Ureter (tissue), 1 donor: ENCODE measurements at regions not wholly inside any gene's neighbourhood (a gene's known extent, or its start where the extent isn't known, plus 50 kb on each side); places are given as distances from the start of the nearest gene placed in this dataset.

Source experiments
- DNase-seq: peaks from one replicate; pipeline ENCODE4 v3.0.0-alpha.2; 2020; ENCODE audit warnings: low spot score
- donor health status: DM: yes; HTN: yes; CAD: no.

DNA sequence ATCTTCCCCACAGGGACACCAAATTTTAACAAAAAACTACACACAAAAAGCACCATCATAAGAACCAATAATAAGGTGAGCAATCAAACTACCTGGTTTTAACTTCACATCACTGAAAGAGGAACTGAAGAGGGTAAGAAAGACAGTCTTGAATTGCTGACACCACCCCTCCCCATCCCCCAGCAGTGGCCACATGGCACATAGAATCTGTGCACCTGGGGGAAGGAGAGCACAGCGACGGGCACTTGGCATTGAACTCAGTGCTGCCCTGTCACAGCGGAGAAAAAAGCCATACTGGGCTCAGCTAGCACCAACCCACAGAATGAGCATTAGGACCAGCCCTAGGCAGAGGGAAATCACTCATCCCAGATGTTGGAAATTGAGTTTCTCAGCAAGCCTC, 640.0 kb upstream of the ADGRL2 start:
- no peak for DNase-seq

DNA sequence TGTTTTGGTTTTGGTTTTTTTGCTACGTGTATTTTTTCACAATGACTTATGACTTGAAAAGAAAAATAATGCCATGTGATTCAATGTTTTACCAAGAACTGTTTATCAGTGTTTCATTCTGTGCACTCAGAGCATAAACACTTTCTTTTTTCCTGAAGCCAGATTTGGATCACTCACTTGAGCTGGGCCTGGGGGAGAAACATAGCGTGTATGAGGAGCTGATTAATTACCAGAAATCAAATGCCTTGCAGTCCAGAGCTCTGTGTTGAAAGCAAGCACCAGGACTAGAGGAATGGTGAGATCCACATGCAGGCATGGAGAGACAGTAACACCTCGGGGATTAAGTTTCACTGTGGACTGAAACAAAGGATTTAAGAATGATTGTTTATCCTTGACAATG, 642.1 kb upstream of the ADGRL2 start:
- DNase-seq, result no peak

DNA sequence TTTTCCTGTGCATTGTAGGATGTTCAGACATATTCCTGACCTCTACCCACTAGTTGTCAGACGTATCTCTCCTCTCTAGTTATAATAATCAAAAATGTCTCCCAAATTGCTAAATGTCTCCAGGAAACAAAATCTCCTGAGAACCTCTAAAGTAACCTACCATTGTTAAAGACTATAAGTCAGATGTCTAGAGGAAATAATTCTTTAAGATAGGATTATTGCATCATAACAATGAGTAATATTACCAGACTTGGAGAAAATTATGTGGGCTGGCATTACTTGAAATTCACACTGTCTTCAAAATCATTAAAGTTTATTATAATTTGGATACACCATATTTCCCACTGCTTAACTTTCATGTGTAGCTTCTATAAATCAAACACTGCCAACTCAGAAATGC, 643.0 kb upstream of the ADGRL2 start:
- no peak for DNase-seq

DNA sequence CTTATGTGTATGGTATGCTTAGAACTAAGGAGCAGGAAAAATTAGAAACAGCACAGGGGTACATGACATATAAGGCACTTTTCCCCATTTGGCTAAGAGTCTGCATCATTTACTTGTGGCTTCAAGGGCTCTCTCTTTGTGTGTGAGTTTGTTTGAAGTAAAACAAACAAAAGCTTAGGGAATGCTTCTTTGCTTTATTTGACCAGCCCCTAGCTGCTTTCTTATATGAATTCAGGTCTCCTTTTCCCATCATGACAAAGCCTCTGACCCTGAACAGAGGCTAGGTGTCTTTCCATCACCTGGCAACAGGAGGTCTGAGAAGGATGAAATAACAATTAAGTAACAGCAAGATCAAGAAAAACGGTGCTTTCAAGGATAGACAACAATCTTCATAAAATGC, 643.8 kb upstream of the ADGRL2 start:
- no peak for DNase-seq

DNA sequence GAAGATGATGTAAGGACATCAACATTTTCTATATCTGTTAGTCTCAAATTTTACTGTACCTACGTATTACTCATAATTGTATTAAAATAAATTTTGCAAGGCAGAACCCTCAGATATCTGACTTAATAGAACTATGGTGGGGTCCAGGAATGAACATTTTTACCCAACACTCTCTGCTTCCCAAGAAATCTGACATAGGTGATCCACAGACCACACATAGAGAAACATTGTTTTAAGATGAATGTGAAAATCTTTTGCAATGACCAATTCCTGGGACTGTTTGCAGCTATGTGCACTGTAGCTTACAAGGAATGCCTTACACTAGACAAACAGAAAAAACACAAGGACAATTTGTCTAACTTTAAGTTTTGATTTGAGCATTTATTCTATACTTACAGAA, 645.6 kb upstream of the ADGRL2 start:
- no peak for DNase-seq

DNA sequence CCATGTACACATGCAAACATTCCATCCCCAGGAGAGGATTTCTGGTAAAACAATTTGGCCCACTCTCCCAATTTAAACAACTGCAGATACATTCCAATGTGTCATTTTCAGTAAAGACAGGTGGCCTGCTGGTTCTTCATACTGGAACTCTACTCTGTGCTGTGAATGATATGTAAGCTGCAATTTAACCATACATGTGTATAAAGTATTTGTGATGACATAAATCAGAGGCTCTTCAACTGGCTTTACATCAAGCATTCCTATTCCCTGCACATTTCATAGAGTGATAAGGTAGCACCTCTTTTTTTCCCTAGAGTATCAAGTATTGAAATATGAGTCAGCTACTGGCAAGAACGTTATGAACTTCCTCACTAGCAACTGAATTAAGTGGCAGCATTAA, 649.5 kb upstream of the ADGRL2 start:
- no peak for DNase-seq

DNA sequence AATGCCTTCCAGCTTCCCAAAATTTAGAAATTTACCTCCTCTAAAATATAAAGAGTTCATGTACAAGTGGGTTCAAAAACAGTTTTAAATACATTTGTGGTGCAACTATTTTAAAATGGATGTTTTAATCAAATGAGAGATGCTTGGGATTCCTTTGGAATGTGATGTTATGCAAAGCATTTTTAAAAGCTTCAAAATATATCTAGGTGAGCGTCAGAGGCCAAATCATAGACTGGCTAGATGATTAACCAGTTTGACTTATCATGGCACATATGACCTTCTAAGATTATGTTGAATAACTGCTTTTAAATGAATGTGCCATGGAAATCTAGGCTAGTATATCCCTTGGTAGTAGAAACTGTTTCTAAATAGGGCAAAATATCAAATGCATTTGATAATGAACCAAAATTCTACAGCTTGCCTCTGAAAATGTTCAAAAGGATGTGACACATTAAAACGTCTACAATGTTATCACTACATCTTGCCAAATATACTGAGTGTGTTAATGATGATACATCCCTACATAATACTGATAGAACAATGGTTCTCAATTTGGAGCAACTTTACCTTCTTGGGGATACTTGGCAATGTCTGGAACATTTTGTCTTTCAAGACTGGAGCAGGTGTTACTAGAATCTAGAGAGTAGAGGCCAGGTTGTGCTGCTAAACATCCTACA, 650.9 kb upstream of the ADGRL2 start:
- DNase-seq, result no peak

DNA sequence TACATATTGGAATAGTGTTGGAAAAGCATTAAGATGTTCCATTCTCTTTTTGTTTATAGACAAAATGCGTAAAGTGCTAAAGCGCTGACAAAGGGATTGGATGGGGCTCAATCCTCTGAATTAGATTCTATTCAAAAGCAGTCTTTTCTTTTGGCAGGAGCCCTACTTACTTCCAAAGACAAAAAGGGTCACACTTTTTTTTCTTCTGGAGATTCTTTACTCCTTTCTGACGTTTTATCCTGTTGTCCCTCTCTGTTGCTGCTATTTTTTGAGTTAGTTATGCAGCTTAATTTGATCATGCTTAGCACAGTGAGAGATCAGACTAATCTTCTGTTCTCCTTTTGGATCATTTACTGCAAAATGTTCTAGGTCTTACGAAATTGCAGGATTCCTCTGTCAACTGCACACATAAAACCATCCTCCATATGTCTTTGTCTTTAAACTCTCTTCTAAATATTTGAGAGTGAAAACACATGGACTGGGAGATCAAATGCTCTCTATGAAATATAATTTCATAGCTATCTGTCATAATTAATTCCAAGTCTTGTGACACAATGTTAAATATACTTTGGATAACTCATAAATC, 656.4 kb upstream of the ADGRL2 start:
- DNase-seq, result no peak

DNA sequence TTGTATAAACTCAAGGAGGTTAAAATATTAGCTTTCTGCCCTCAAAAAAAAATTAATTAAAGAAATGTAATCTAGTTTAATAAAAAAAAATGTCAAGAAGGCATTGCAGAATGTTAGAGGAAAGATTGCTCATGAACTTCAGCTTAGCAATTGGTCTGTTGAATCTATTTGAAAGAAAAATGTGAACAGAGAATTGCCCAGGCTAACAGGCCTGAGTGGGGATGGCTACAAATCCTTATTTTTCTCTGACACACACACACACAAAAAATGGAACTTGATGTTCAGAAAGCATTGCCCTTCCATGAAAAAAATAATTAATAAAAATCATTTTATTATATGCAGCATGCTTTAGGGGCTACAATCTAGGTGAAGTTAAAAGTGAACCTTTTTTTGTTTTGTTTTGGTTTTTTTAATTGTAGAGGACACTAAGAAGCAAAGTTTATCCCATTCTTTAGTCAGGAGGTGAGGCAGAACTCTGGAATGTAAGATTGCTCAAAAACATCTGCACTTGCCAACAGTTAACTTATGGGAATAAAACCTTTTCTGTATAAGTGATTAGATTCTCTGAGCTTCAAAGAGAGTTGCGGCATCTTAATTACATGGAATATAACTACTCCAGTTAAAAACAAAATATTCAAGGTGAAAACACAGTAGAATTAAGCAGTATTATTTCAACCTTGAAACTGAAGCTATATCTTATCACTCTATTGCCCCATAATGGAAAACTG, 658.5 kb upstream of the ADGRL2 start:
- no peak for DNase-seq

DNA sequence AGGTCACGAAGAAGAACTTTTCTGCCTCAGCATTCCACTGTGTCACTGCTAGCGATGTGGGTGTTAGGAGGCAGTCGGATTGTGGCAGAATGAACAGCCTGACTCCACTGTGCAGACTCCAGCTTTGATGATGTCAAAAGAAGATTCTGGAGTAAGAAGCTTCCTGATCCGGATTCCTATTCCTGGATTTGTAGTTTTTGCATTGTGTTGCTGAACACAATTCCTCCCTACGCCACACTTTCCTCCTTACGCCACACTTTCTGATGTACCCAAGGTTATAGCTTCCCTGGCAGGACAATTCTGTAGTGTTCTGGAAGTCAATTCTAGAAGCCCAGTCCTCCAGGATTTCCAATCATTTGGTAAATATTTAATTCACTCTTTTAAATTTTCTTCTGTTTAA, 665.2 kb upstream of the ADGRL2 start:
- no peak for DNase-seq

DNA sequence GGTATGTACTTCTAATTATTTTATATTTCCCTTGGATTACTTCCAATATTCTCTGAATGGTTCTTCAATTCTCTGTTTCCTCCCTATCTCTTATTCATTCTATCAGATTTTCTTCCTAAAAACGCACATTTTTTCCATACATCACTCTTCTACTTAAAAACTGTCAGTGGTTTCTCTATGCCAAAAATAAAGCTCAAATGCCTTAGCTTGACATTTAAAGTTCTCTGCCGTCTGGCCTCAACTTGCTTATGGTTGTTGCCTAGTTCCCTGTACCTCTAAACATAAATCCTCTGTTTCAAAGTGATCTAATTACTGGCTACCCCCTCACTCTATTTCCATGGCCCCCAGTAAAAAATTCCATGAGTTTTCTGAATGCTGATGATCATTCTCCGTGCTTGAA, 671.0 kb upstream of the ADGRL2 start:
- DNase-seq, result no peak

DNA sequence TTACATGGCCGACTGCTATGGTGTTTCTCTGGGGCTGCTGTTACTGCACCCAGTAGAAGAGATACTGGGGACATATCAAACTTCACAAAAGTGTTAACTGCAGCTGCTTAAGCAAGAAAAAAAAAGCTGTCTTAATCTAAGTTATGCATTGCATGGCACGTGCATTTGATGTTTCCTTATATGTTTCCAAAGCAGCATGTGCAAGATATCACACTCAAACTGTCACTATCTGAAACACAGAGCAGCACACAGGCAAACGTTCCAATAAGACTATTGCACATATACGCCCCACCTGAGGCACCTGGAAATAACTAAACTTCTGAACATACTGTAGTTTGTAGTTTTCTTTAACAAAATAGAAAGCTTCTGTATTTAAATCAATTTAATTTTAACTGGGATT, 671.4 kb upstream of the ADGRL2 start:
- DNase-seq, result no peak

DNA sequence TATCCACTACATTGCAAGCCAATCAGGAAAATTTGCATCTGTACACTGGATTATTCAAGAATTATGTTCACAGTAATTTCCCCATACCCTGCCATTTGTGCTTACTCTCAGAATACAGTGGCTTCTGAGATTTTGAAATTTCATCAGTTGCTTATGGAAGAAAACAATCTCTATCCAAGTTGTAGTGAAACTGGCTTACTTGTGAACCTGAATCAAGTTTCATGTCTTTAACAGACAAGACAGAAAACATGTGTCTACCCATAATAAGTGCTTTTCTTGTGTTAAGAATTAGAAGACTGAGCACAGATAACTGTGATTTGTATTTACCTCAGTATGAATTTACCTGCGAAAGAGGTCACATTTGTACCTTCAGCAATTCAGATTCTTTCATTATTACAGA, 672.7 kb upstream of the ADGRL2 start:
- no peak for DNase-seq

DNA sequence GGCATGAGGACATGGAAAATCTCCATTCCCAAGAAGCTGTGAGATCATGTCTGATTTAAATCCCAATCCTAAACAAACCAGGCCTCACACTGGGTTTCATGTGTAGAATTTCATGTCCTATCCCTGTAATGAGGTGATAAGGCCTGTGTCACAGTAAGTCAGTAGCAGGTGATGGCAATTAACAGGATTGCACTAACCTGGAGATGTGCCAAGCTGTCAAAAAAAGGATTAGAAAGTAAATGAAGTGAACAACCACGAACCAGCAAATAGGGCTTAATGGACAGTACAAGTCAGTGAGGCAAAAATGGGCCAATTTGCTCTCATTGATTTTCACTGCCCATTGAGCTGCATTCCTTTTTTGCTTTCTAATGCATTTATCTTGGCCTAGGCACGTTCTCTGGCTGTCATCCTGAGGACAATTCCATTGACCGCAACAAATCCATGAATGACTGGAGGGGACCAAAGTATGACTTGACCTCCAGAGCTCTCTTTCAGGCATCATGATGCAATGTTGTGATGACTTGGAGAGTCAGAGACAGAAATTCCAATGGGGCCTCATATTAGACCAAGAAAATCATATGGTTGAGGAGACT, 673.6 kb upstream of the ADGRL2 start:
- DNase-seq, result no peak

DNA sequence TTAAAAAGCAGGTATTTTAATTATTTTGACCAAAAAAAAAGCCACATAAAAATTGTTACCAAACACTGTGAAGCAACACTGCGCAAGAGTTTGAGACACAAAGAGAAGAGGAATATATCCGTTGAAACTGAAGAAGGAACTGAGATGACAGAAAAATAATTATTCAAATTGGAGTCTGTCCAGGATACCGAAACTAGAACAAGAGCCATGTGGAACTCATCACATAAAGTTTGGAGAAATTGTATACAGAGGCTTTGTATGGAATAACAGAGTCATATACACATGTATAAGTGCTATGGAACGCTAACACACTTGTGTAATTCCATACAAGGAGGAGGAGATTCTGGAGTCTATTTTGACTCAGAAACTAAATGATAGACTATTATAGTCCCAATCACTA, 675.1 kb upstream of the ADGRL2 start:
- DNase-seq, result no peak

DNA sequence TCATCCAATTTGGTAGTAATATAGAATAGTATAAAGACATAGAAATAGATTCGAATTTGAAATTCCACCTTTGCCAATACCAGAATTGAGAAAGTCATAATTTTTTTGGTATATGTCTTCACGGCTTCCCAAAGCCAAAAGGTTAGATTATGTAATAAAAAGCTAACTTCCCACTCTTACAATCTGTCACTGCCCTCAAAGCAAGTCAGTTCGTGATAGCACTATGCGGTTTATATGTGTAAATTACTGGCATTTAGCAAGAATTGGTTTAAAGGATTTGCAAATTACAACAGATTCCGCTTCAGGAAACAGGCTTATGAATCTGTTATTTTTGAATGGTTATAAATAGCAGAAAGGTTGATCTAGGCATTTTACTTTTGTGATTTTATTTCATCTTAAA, 679.4 kb upstream of the ADGRL2 start:
- DNase-seq, result no peak

DNA sequence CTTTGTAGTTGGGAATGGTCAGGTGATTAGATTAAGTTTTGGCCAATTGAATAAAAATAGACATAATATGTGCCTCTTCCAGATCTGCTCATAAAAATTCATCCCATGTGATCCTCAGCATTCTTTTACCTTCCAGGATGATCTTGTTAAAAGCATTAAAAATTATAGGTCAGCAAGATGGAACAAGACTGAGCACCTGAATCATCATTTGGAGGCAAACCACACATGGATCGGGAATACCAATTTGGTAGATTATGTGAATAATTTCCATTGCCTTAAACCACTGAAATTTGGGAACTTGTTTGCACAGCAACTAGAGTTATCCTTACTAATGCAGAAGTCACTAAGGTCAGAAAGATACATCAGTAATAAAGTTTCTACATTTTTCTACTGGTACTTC, 681.4 kb upstream of the ADGRL2 start:
- no peak for DNase-seq

DNA sequence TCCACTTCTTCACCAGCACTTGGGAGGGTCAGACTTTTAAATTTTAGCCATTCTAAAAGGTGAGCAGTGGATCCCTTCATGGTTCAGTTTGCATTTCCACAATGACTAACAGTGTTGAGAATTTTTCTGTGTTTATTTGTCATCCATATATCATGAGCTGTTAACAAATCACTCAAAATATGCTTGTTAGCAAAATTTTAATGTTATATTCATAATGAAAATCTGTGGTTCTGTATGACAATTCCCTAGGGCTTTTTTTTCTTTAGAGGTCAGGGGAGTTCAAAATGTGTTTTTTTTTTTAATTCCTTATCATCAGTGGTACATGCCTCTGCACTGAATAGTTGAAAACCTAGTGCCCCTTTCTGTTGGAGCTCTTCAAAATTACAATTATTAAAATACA, 682.2 kb upstream of the ADGRL2 start:
- DNase-seq, result no peak

DNA sequence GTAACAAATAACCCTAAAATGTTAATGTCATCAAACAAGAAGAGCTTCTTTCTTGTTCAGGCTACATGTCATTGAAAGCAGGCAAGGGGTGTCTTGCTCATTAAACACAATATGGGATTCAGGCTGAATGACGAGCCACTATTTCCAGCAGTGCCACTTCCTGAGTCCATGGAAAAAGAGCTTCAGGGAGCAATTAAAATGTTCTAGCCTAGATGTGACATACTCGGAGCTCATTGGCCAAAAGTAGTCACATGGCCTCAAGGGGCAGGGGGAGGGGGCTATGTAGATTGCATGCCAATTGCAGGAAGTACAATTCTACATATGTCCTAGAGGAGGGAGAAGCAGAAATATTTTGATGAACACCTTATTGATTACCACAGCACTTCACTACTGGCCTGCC, 685.3 kb upstream of the ADGRL2 start:
- no peak for DNase-seq

DNA sequence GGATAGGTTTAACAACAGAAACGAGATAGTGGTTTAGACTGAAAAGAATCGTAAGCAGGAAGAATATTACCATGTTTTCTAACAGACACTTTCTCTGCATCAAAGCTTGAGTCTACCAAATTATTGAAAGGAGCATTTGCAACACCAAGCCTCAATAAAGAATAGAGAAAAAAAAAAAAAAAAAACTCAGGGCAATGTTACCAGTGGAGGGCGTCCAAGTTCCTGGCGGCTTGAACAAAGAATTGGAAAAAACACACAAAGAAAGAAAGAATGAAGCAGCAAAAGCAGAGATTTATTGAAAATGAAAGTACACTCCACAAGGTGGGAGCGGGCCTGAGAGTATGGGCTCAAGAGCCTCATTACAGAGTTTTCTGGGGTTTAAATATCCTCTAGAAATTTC, 686.5 kb upstream of the ADGRL2 start:
- no peak for DNase-seq

DNA sequence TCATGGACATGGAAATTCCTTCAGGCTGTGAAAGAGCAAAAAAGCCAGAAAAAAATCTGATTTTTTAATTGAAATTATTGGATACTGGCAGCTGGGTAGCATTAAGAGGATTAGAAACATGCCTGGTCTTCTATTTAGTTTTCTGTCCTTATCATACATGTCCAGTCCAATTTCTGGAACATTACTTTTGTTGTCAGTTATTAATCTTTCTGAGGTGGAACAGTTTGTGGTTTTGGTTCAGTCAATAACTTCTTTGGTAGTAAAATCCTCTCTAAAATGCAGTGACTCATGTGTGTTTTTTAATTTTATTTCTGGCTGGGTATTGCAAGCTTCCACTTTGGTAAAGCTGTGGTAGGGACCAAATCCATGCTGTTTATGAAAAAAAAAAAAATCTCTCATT, 687.0 kb upstream of the ADGRL2 start:
- no peak for DNase-seq

DNA sequence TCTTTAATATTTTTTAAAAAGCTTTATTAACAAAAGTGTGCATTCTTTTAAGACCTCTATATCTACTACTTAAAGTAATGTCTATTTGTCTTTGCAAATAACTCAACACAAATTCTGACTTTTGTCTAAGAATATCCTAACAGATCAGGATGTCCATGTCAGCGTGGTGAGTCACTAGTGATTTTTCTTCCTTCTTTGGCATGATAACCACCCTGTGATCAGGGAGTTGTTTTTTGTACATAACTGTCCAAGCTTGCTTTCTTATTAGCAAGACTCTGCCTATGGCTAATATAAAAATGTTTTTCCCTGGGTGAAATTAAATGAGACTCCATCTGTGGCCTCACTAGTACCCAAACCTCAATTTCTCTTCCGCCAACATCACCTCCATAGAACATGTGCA, 688.9 kb upstream of the ADGRL2 start:
- no peak for DNase-seq

DNA sequence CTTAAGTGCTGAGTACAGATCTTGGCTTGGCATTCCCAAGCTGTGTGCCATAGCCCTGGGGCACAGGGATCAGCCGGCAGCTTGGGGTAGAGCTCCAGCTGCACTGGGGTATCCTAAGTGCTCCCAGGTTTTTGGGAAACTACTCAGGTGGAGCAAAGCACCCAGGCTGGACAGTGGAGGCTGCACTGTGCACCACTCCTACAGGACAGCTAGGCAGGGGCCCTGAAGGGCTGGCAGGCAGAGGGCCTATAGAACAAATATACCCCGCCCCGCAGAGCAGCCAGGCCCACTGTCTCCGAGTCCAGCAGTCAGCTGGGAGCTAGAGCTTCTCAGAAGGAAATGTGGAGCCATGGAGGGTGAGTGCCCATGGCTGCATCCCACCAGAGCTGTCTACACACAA, 691.7 kb upstream of the ADGRL2 start:
- DNase-seq, result no peak
